Fibroblast of the aortic adventitia (primary cell): ENCODE measurements at regions not wholly inside any gene's neighbourhood (a gene's known extent, or its start where the extent isn't known, plus 50 kb on each side); places are given as distances from the start of the nearest gene placed in this dataset.
A peak's percentile ranks its signal among the peaks of the same experiment; 100 is the strongest.

ENCODE experiments used
- DNase-seq: peaks from one replicate; pipeline ENCODE4 v3.0.0-alpha.2; 2010; ENCODE audit warnings: low read depth
- H3K4me3 ChIP-seq: 2 replicates; pipeline ENCODE4 v1.5.1; 2011; ENCODE audit warnings: low read depth, mild to moderate bottlenecking, control low read depth, low read length, moderate library complexity
- TF ChIP-seq, protein P1 (sequence below): IDR thresholded peaks from 2 replicates; pipeline ENCODE4 v1.5.1; 2011; ENCODE audit warnings: mild to moderate bottlenecking, low read length, control low read depth, inconsistent platforms; ENCODE audit not compliant: insufficient read depth

DNA sequence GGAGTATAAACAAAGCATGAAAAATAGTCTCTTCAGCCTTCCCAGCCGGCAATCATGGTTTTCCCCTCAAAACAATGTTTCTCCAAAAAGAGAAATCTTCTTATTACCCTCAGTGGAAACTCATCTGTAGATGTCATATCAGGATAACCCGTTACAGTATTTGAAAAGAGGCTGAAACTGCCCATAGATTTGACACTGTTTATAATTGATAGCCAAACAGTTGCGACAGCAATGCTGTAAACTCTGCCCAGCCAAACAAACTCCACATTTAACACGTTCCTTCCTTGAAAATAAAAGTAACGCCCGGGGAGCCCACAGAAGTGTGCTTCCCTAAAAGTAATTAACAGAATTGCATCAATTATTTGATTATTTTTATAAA, 201.3 kb upstream of the FOXN3 start:
- peak; percentile 40 for DNase-seq
- TF ChIP-seq, protein P1, sequence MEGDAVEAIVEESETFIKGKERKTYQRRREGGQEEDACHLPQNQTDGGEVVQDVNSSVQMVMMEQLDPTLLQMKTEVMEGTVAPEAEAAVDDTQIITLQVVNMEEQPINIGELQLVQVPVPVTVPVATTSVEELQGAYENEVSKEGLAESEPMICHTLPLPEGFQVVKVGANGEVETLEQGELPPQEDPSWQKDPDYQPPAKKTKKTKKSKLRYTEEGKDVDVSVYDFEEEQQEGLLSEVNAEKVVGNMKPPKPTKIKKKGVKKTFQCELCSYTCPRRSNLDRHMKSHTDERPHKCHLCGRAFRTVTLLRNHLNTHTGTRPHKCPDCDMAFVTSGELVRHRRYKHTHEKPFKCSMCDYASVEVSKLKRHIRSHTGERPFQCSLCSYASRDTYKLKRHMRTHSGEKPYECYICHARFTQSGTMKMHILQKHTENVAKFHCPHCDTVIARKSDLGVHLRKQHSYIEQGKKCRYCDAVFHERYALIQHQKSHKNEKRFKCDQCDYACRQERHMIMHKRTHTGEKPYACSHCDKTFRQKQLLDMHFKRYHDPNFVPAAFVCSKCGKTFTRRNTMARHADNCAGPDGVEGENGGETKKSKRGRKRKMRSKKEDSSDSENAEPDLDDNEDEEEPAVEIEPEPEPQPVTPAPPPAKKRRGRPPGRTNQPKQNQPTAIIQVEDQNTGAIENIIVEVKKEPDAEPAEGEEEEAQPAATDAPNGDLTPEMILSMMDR: no peak
- H3K4me3 ChIP-seq: peak overlapping the region; percentile 72

GRCh38 chr14:89617481-89618329, 200.7 kb upstream of the FOXN3 start:
- peak; percentile 73 for DNase-seq
- H3K4me3 ChIP-seq: peak overlapping the region; percentile 72
- TF ChIP-seq, protein P1: no peak

DNA sequence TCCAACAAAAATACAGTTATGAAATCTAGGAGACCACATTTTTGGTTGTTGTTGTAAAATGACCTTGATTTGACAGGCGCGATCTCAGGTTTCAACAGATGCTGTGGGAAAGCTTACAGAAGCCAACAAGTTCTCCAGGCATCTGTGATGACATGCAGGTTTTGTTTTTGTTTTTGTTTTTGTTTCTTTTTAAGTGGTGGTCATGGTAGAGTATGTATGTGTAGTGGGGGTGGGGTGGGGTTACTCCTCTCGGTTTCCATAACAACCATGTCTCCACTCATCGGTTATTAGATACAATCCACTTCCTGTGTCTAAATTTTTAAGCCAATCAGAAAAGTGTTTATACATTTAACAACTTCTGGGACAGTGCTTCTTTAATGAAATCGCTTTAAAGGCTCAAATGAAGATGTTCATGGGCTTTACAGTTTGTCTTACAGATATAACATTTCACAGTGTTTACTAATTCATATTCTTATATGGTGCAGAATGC, 199.9 kb upstream of the FOXN3 start:
- peak overlapping the region; percentile 72 for H3K4me3 ChIP-seq
- TF ChIP-seq, protein P1: no peak
- peak; percentile 16 for DNase-seq

- TF ChIP-seq, protein P1: no peak
- no peak overlapping the region for H3K4me3 ChIP-seq
- DNase-seq: no peak
Observed at GRCh38 chr14:89616425-89616824, 199.4 kb upstream of the FOXN3 start.

GRCh38 chr14:89615421-89615820, 198.4 kb upstream of the FOXN3 start:
- no peak overlapping the region for H3K4me3 ChIP-seq
- TF ChIP-seq, protein P1: no peak
- DNase-seq: peak; percentile 64

GRCh38 chr14:89614009-89614691, 197.1 kb upstream of the FOXN3 start:
- H3K4me3 ChIP-seq: no peak overlapping the region
- TF ChIP-seq, protein P1: no peak
- no peak for DNase-seq
